IMR-90 (cell line): ENCODE measurements at regions not wholly inside any gene's neighbourhood (a gene's known extent, or its start where the extent isn't known, plus 50 kb on each side); places are given as distances from the start of the nearest gene placed in this dataset.

ENCODE experiments used
- ATAC-seq: fragments of 200-7000 bp; cut with Tn5 transposase; 2 replicates; pipeline ENCODE4 v1.9.1; 2020; ENCODE audit warnings: low read depth, mild to moderate bottlenecking, moderate library complexity
- BruUV-seq: library from RNA; stranded (reverse); fragments of 400-500 nt; replicated peaks from 2 replicates; lab custom pipeline; 2021; lab: Mats Ljungman, UMichigan
- CTCF ChIA-PET: fragments of 300-600 bp; formaldehyde crosslinking; extraction: SDS; loops from one replicate; lab custom pipeline; 2021; ENCODE audit warnings: antibody characterized with exemption; lab: Yijun Ruan, JAX
- POLR2A ChIA-PET: fragments of 300-600 bp; sonication (Branson Sonifier 250); formaldehyde crosslinking; loops from one replicate; lab custom pipeline; 2022; ENCODE audit warnings: antibody characterized with exemption; ENCODE audit not compliant: unreplicated experiment; lab: Charles Lee
- DNase-seq: peaks from one replicate; pipeline ENCODE4 v3.0.0; 2013
- H2AFZ ChIP-seq: replicated peaks from 2 replicates; pipeline ENCODE3; 2013; ENCODE audit warnings: low read length, mild to moderate bottlenecking; ENCODE audit not compliant: poor library complexity
- H2AK5ac ChIP-seq: 2 replicates; pipeline ENCODE4 v1.6.1; 2013; ENCODE audit warnings: low read depth, low read length, inconsistent platforms
- H2AK9ac ChIP-seq: replicated peaks from 2 replicates; pipeline ENCODE3; 2013; ENCODE audit warnings: mild to moderate bottlenecking, low read depth, low read length, moderate library complexity; ENCODE audit not compliant: poor library complexity
- H2BK120ac ChIP-seq: 2 replicates; pipeline ENCODE4 v1.6.1; 2013; ENCODE audit warnings: low read depth, low read length, inconsistent platforms
- H2BK15ac ChIP-seq: 3 replicates; pipeline ENCODE4 v1.6.1; 2013; ENCODE audit warnings: low read depth, low read length, inconsistent platforms
- H2BK20ac ChIP-seq: 2 replicates; pipeline ENCODE4 v1.6.1; 2013; ENCODE audit warnings: low read depth, mild to moderate bottlenecking, inconsistent platforms, low read length, moderate library complexity
- H2BK5ac ChIP-seq: 2 replicates; pipeline ENCODE4 v1.6.1; 2013; ENCODE audit warnings: mild to moderate bottlenecking, low read depth, low read length, inconsistent platforms; ENCODE audit not compliant: poor library complexity, severe bottlenecking
- H3K14ac ChIP-seq: replicated peaks from 2 replicates; pipeline ENCODE4 v1.6.1; 2013; ENCODE audit warnings: low read depth, low read length, inconsistent platforms
- H3K18ac ChIP-seq: 2 replicates; pipeline ENCODE4 v1.6.1; 2013; ENCODE audit warnings: low read depth, low read length, control low read depth
- H3K23ac ChIP-seq: 2 replicates; pipeline ENCODE4 v1.6.1; 2013; ENCODE audit warnings: low read depth, low read length, inconsistent platforms
- H3K27ac ChIP-seq: 2 replicates; pipeline ENCODE4 v1.5.1; 2013; ENCODE audit warnings: mild to moderate bottlenecking, control low read depth, low read length; ENCODE audit not compliant: insufficient read depth
- H3K27me3 ChIP-seq: 2 replicates; pipeline ENCODE4 v1.6.1; 2013; ENCODE audit warnings: low read length; ENCODE audit not compliant: control insufficient read depth, insufficient read depth
- H3K36me3 ChIP-seq: 2 replicates; pipeline ENCODE4 v1.6.1; 2013; ENCODE audit warnings: low read length, mixed read lengths; ENCODE audit not compliant: control insufficient read depth, insufficient read depth
- H3K4ac ChIP-seq: 2 replicates; pipeline ENCODE4 v1.6.1; 2013; ENCODE audit warnings: low read depth, low read length, inconsistent platforms
- H3K4me1 ChIP-seq: 2 replicates; pipeline ENCODE4 v1.6.1; 2013; ENCODE audit warnings: low read length, mixed read lengths; ENCODE audit not compliant: control insufficient read depth, insufficient read depth
- H3K4me2 ChIP-seq: 2 replicates; pipeline ENCODE4 v1.6.1; 2013; ENCODE audit warnings: low read depth, mild to moderate bottlenecking, control low read depth, low read length, moderate library complexity
- H3K4me3 ChIP-seq: 2 replicates; pipeline ENCODE4 v1.5.1; 2013; ENCODE audit warnings: low read depth, mild to moderate bottlenecking, control low read depth, low read length, moderate library complexity; ENCODE audit not compliant: insufficient read depth
- H3K56ac ChIP-seq: 2 replicates; pipeline ENCODE4 v1.6.1; 2013; ENCODE audit warnings: low read length, inconsistent platforms; ENCODE audit not compliant: insufficient read depth; ENCODE audit errors: extremely low read depth
- H3K79me1 ChIP-seq, 2 experiments: 2 replicates each; pipeline ENCODE4 v1.6.1; 2013; ENCODE audit warnings: low read length in 2 of 2, inconsistent platforms in 1 of 2, low read depth in 1 of 2
- H3K9ac ChIP-seq: 2 replicates; pipeline ENCODE4 v1.6.1; 2013; ENCODE audit warnings: low read depth, low read length, control low read depth
- H3K9me1 ChIP-seq: 2 replicates; pipeline ENCODE4 v1.6.1; 2013; ENCODE audit warnings: low read length, inconsistent platforms; ENCODE audit not compliant: insufficient read depth
- H3K9me3 ChIP-seq: 2 replicates; pipeline ENCODE4 v1.6.1; 2013; ENCODE audit warnings: low read length; ENCODE audit not compliant: control insufficient read depth, insufficient read depth
- H4K20me1 ChIP-seq: 2 replicates; pipeline ENCODE4 v1.6.1; 2013; ENCODE audit warnings: low read length, inconsistent platforms; ENCODE audit not compliant: insufficient read depth
- H4K5ac ChIP-seq: 2 replicates; pipeline ENCODE4 v1.6.1; 2013; ENCODE audit warnings: mild to moderate bottlenecking, low read depth, low read length, control low read depth
- H4K8ac ChIP-seq, 2 experiments: 2 replicates each; pipeline ENCODE4 v1.6.1; 2013; ENCODE audit warnings: low read depth in 2 of 2, low read length in 2 of 2, control low read depth in 1 of 2, inconsistent platforms in 1 of 2
- H4K91ac ChIP-seq: 2 replicates; pipeline ENCODE4 v1.6.1; 2013; ENCODE audit warnings: low read depth, low read length, inconsistent platforms; ENCODE audit not compliant: insufficient read depth
- BHLHE40 ChIP-seq: fragments of 150-350 bp; IDR thresholded peaks from 2 replicates; pipeline ENCODE4 v1.6.1; 2016; ENCODE audit warnings: mild to moderate bottlenecking, low read depth, low read length
- MAFK ChIP-seq: IDR thresholded peaks from 2 replicates; pipeline ENCODE4 v1.6.1; 2012; ENCODE audit warnings: low read depth, low read length, improper control_type of control experiment
- MAZ ChIP-seq: IDR thresholded peaks from 2 replicates; pipeline ENCODE4 v1.6.1; 2012; ENCODE audit warnings: low read depth, mild to moderate bottlenecking, low read length, improper control_type of control experiment, moderate library complexity, borderline replicate concordance
- NFE2L2 ChIP-seq: fragments of 150-350 bp; IDR thresholded peaks from 2 replicates; pipeline ENCODE4 v1.6.1; 2016; ENCODE audit warnings: low read depth, mild to moderate bottlenecking, low read length
- POLR2A ChIP-seq: IDR thresholded peaks from 2 replicates; pipeline ENCODE4 v1.6.1; 2012; ENCODE audit warnings: mild to moderate bottlenecking, low read depth, low read length
- RFX5 ChIP-seq: IDR thresholded peaks from 2 replicates; pipeline ENCODE4 v1.8.0; 2012; ENCODE audit warnings: low read depth, mild to moderate bottlenecking, low read length, moderate library complexity
- SMC3 ChIP-seq: fragments of 150-350 bp; IDR thresholded peaks from 2 replicates; pipeline ENCODE4 v1.6.1; 2016; ENCODE audit warnings: low read depth, mild to moderate bottlenecking, antibody characterized with exemption, low read length, moderate library complexity
- WGBS, 2 experiments: methylation state at CpG; one replicate each; pipeline versions ENCODE4 v1.1.5 to v1.1.7; 2013; ENCODE audit warnings: missing lambda C conversion rate in 2 of 2; ENCODE audit not compliant: insufficient read length in 1 of 2; ENCODE audit errors: extremely low coverage in 2 of 2; 5-methylcytosine and 5-hydroxymethylcytosine counted together
- dilution Hi-C: fragments of 300-500 bp; cut with HindIII; formaldehyde crosslinking; loops from one replicate; pipeline ENCODE4 v1.14.3; 2018; ENCODE audit warnings: low sequenced_read_pairs; ENCODE audit not compliant: unreplicated experiment
- in situ Hi-C: fragments of 300-500 bp; cut with MboI; formaldehyde crosslinking; loops from 3 replicates; pipeline ENCODE4 v1.14.3; 2019; ENCODE audit warnings: low sequenced_read_pairs, inconsistent platforms, mixed read lengths
- intact Hi-C: fragments of 100-400 bp; cut with micrococcal nuclease; formaldehyde crosslinking; loops from 2 replicates; pipeline ENCODE4 v1.10.0; 2022
- TF ChIP-seq, protein P1 (sequence below): fragments of 150-350 bp; IDR thresholded peaks from 2 replicates; pipeline ENCODE4 v1.6.1; 2016; ENCODE audit warnings: low read depth, mild to moderate bottlenecking, low read length, moderate library complexity, borderline replicate concordance
- TF ChIP-seq, protein P2 (sequence below): conservative IDR thresholded peaks from 2 replicates; pipeline ENCODE4 v1.5.1; 2012; ENCODE audit warnings: mild to moderate bottlenecking, low read depth, low read length, improper control_type of control experiment

DNA sequence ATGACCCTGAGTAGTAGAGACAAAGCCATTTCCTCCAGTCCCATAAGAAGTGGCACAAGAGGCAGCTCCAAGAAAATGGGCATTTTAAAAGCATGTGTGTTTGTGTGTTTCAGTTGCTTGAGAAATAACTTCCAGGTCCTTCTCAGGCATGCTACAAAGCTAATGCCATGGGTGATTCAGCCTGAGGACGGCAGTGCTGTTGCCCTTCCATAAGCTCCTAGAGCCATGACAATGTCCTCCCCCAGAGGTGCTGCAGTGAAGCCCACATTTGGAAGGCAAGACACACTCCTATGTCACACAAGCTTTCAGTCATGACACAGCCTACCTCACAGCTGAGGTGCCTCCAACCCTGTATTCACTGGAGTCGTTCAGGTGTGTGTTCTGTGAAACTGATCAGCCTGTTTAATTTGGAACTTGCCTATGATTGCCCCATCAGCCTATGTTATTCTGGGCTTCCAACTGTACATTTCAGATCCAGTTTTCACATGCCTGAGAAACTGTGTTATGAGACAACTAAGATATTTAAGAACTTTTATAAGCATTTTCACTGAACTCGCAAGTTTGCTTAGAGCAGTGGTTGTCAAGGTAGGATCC is 213.6 kb downstream of the FOXO1 start:
- Histone ChIP-seq H2BK15ac (no peak overlapping the region), H3K23ac (no peak overlapping the region), H4K5ac (no peak overlapping the region), H3K27ac (no peak overlapping the region), H3K18ac (no peak overlapping the region), H3K4ac (no peak overlapping the region), H3K9ac (no peak overlapping the region), H2AFZ (no peak overlapping the region), H4K91ac (no peak overlapping the region), H2AK5ac (no peak overlapping the region), H3K56ac (no peak overlapping the region), H3K14ac (no peak overlapping the region), H4K20me1 (no peaks in the 10 kb centered on the region), H3K4me3 (no peak overlapping the region), H2BK20ac (no peak overlapping the region), H2AK9ac (no peak overlapping the region), H2BK120ac (no peak overlapping the region), H3K9me1 (no peaks in the 10 kb centered on the region), H3K36me3 (no peaks in the 10 kb centered on the region), H3K4me2 (no peak overlapping the region), H4K8ac (no peak overlapping the region), H3K27me3 (peaks cover 2% of the 10 kb centered on the region; the same call in 1 of the 2 replicates), H3K79me1 (no peaks in the 10 kb centered on the region), H2BK5ac (no peak overlapping the region), H3K4me1 (no peaks in the 10 kb centered on the region), H3K9me3 (no peaks in the 10 kb centered on the region)
- ChIA-PET POLR2A (no interaction called here), CTCF (no interaction called here)
- no TSS peak for BruUV-seq
- dilution Hi-C loops (no loop called here), intact Hi-C loops (no loop called here), in situ Hi-C loops (no loop called here)
- no peak for TF ChIP-seq SMC3
- TF ChIP-seq BHLHE40: no peak
- TF ChIP-seq, protein P1, sequence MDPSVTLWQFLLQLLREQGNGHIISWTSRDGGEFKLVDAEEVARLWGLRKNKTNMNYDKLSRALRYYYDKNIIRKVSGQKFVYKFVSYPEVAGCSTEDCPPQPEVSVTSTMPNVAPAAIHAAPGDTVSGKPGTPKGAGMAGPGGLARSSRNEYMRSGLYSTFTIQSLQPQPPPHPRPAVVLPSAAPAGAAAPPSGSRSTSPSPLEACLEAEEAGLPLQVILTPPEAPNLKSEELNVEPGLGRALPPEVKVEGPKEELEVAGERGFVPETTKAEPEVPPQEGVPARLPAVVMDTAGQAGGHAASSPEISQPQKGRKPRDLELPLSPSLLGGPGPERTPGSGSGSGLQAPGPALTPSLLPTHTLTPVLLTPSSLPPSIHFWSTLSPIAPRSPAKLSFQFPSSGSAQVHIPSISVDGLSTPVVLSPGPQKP: no peak
- TF ChIP-seq MAFK: no peak
- TF ChIP-seq NFE2L2: no peak
- no peak for TF ChIP-seq POLR2A
- no peak for TF ChIP-seq RFX5
- TF ChIP-seq, protein P2, sequence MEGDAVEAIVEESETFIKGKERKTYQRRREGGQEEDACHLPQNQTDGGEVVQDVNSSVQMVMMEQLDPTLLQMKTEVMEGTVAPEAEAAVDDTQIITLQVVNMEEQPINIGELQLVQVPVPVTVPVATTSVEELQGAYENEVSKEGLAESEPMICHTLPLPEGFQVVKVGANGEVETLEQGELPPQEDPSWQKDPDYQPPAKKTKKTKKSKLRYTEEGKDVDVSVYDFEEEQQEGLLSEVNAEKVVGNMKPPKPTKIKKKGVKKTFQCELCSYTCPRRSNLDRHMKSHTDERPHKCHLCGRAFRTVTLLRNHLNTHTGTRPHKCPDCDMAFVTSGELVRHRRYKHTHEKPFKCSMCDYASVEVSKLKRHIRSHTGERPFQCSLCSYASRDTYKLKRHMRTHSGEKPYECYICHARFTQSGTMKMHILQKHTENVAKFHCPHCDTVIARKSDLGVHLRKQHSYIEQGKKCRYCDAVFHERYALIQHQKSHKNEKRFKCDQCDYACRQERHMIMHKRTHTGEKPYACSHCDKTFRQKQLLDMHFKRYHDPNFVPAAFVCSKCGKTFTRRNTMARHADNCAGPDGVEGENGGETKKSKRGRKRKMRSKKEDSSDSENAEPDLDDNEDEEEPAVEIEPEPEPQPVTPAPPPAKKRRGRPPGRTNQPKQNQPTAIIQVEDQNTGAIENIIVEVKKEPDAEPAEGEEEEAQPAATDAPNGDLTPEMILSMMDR: no peak
- no peak for TF ChIP-seq MAZ
- DNase-seq: no peak
- no CpG with 5 or more reads among the region's 3 CpGs for WGBS, 2 experiments
- no peak for ATAC-seq
